ENCODE measurements at regions not wholly inside any gene's neighbourhood (a gene's known extent, or its start where the extent isn't known, plus 50 kb on each side); places are given as distances from the start of the nearest gene placed in this dataset.

DNA sequence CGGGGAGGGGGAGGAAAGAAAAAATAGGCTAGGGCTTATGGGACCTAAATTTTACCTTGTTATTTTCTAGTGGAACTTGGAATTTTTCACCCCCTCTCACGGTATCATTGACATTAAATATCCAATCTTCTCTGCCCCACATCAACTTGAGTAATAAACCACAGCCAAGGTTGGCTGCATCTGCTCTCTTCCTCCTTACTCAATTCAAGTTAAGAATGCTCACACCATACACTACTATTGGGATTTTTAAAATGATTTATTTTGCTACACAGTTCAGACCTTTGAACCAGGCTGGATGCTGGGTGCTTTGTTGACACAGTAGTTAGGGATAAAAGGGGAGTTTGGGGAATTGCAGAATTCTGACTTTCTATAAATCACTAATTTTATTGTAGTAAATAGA, 78.2 kb upstream of the DHX15 start:
- Histone ChIP-seq H3K36me3 (replicated peaks in 1 of 2) (no peaks in the 10 kb centered on the region), H3K27me3 (no peaks in the 10 kb centered on the region), H3K9me3 (replicated peaks in 1 of 3) (no peaks in the 10 kb centered on the region), H3K4me1 (replicated peaks in 1 of 2) (no peaks in the 10 kb centered on the region), H3K27ac (no peak overlapping the region), H3K4me3 (no peak overlapping the region)
- TF ChIP-seq, protein P1, sequence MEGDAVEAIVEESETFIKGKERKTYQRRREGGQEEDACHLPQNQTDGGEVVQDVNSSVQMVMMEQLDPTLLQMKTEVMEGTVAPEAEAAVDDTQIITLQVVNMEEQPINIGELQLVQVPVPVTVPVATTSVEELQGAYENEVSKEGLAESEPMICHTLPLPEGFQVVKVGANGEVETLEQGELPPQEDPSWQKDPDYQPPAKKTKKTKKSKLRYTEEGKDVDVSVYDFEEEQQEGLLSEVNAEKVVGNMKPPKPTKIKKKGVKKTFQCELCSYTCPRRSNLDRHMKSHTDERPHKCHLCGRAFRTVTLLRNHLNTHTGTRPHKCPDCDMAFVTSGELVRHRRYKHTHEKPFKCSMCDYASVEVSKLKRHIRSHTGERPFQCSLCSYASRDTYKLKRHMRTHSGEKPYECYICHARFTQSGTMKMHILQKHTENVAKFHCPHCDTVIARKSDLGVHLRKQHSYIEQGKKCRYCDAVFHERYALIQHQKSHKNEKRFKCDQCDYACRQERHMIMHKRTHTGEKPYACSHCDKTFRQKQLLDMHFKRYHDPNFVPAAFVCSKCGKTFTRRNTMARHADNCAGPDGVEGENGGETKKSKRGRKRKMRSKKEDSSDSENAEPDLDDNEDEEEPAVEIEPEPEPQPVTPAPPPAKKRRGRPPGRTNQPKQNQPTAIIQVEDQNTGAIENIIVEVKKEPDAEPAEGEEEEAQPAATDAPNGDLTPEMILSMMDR (IDR thresholded peaks at IDR 0.05): no peak
- no peak for TF ChIP-seq POLR2A (IDR thresholded peaks at IDR 0.05)
- WGBS, 4 donors: 45 to 55% (median 53%) methylated on average over 2 of the region's 2 CpGs
- no peak for DNase-seq
- intact Hi-C loops (cut with DNase I): no loop called here

GRCh38 chr4:24664956-24665355, 80.6 kb upstream of the DHX15 start:
- 74 to 94% (median 78%) methylated on average over 2 of the region's 2 CpGs for WGBS, 4 donors
- Histone ChIP-seq H3K36me3 (replicated peaks in 1 of 2) (no peaks in the 10 kb centered on the region), H3K9me3 (replicated peaks in 1 of 3) (no peaks in the 10 kb centered on the region), H3K27me3 (no peaks in the 10 kb centered on the region), H3K4me1 (replicated peaks in 1 of 2) (no peaks in the 10 kb centered on the region), H3K4me3 (no peak overlapping the region), H3K27ac (no peak overlapping the region)
- intact Hi-C loops (cut with DNase I): no loop called here
- no peak for DNase-seq
- TF ChIP-seq, protein P1 (IDR thresholded peaks at IDR 0.05): no peak
- TF ChIP-seq POLR2A (IDR thresholded peaks at IDR 0.05): no peak

DNA sequence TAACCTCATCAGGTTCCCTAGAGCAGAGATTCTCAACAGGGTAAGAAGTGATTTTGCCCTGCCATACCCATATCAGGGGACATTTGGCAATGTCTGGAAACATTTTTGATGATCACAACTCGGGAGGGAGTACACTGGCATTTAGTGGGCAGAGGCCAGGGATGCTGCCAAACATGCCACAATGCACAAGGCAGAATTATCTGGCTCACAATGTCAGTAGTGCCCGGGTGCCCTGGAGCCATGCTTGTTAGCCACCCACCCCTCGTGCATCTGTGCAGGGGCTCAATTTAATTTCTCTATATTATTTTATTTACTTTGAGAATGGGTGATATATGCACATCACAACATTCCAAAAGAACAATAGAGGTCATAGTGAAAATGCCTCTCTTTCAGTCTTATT, 82.0 kb upstream of the DHX15 start:
- H3K27ac ChIP-seq: no peak overlapping the region

GRCh38 chr4:24666816-24667477, 82.6 kb upstream of the DHX15 start:
- intact Hi-C loops (cut with DNase I): no loop called here
- Histone ChIP-seq H3K9me3 (replicated peaks in 1 of 3) (no peaks in the 10 kb centered on the region), H3K27ac (no peak overlapping the region), H3K4me3 (no peak overlapping the region), H3K27me3 (no peaks in the 10 kb centered on the region), H3K4me1 (replicated peaks in 1 of 2) (no peaks in the 10 kb centered on the region), H3K36me3 (replicated peaks in 1 of 2) (no peaks in the 10 kb centered on the region)
- 72 to 81% (median 80%) methylated on average over 5 of the region's 5 CpGs for WGBS, 4 donors
- DNase-seq: no peak
- TF ChIP-seq, protein P1 (IDR thresholded peaks at IDR 0.05): no peak

More for the DNA sequence above, 82.0 kb upstream of the DHX15 start:
- intact Hi-C loops (cut with DNase I): no loop called here
- Histone ChIP-seq H3K27me3 (no peaks in the 10 kb centered on the region), H3K4me1 (replicated peaks in 1 of 2) (no peaks in the 10 kb centered on the region), H3K36me3 (replicated peaks in 1 of 2) (no peaks in the 10 kb centered on the region), H3K4me3 (no peak overlapping the region), H3K9me3 (replicated peaks in 1 of 3) (no peaks in the 10 kb centered on the region)
- no peak for DNase-seq
- 76 to 82% (median 80%) methylated on average over 3 of the region's 3 CpGs for WGBS, 4 donors
- TF ChIP-seq, protein P1 (IDR thresholded peaks at IDR 0.05): no peak
- TF ChIP-seq POLR2A (IDR thresholded peaks at IDR 0.05): no peak
